OCI-LY7 (cell line): ENCODE measurements at regions not wholly inside any gene's neighbourhood (a gene's known extent, or its start where the extent isn't known, plus 50 kb on each side); places are given as distances from the start of the nearest gene placed in this dataset.

Experiments used
- BruUV-seq: library from RNA; stranded (reverse); fragments of 400-500 nt; replicated peaks from 2 replicates; lab custom pipeline; 2021; lab: Mats Ljungman, UMichigan
- CTCF ChIA-PET: fragments of 300-600 bp; sonication (Branson Sonifier 250); formaldehyde crosslinking; loops from one replicate; lab custom pipeline; 2022; ENCODE audit warnings: antibody characterized with exemption; ENCODE audit not compliant: unreplicated experiment; lab: Charles Lee
- POLR2A ChIA-PET: fragments of 300-600 bp; sonication (Branson Sonifier 250); formaldehyde crosslinking; loops from one replicate; lab custom pipeline; 2022; ENCODE audit warnings: antibody characterized with exemption; lab: Charles Lee
- DNase-seq: peaks from one replicate; pipeline ENCODE4 v3.0.0-alpha.2; 2015; ENCODE audit warnings: low spot score
- H2AFZ ChIP-seq: fragments of 200-600 bp; sonication (generic), shearing (Covaris generic); 2 replicates; pipeline ENCODE4 v1.6.1; 2014; ENCODE audit warnings: mild to moderate bottlenecking, antibody characterized with exemption, low read length, moderate library complexity
- H3K27ac ChIP-seq: fragments of 200-600 bp; sonication (generic); 2 replicates; pipeline ENCODE4 v1.5.1; 2014; ENCODE audit warnings: mixed run types, low read depth, mild to moderate bottlenecking, moderate library complexity, low read length, inconsistent platforms; ENCODE audit not compliant: poor library complexity, severe bottlenecking
- H3K36me3 ChIP-seq: fragments of 200-600 bp; sonication (generic); 2 replicates; pipeline ENCODE4 v1.6.1; 2014; ENCODE audit warnings: mild to moderate bottlenecking, antibody characterized with exemption, low read length, moderate library complexity, mixed read lengths; ENCODE audit not compliant: insufficient read depth
- H3K4me1 ChIP-seq: fragments of 200-600 bp; sonication (generic); 2 replicates; pipeline ENCODE4 v1.5.1; 2014; ENCODE audit warnings: mild to moderate bottlenecking, low read length; ENCODE audit not compliant: insufficient read depth, poor library complexity, severe bottlenecking
- H3K4me2 ChIP-seq: fragments of 200-600 bp; sonication (generic); 2 replicates; pipeline ENCODE4 v1.6.1; 2014; ENCODE audit warnings: mild to moderate bottlenecking, low read length
- H3K4me3 ChIP-seq: fragments of 200-600 bp; sonication (generic); 2 replicates; pipeline ENCODE4 v1.5.1; 2014; ENCODE audit warnings: mild to moderate bottlenecking, low read depth, low read length; ENCODE audit not compliant: poor library complexity, severe bottlenecking
- H3K79me2 ChIP-seq: fragments of 200-600 bp; sonication (generic); 2 replicates; pipeline ENCODE4 v1.6.1; 2016; ENCODE audit warnings: low read depth, mild to moderate bottlenecking, low read length, moderate library complexity, mixed read lengths; ENCODE audit not compliant: insufficient read depth
- H3K9me2 ChIP-seq: fragments of 200-600 bp; sonication (generic); 2 replicates; pipeline ENCODE4 v1.6.1; 2016; ENCODE audit warnings: mild to moderate bottlenecking, low read length, mixed read lengths; ENCODE audit not compliant: insufficient read depth
- H3K9me3 ChIP-seq: fragments of 200-600 bp; sonication (generic); 2 replicates; pipeline ENCODE4 v1.6.1; 2014; ENCODE audit warnings: mild to moderate bottlenecking, mixed run types, low read length, mixed read lengths
- H4K20me1 ChIP-seq: fragments of 200-600 bp; sonication (generic); 2 replicates; pipeline ENCODE4 v1.6.1; 2014; ENCODE audit warnings: mild to moderate bottlenecking, antibody characterized with exemption, low read length, moderate library complexity, mixed read lengths; ENCODE audit not compliant: insufficient read depth
- EZH2phosphoT487 ChIP-seq: fragments of 200-600 bp; sonication (generic); IDR thresholded peaks from 2 replicates; pipeline ENCODE4 v1.6.1; 2018; ENCODE audit warnings: low read depth, borderline replicate concordance, mild to moderate bottlenecking, mixed run types, antibody characterized with exemption, low read length, moderate library complexity, mixed read lengths
- intact Hi-C: fragments of 100-400 bp; cut with micrococcal nuclease; formaldehyde crosslinking; loops from one replicate; pipeline ENCODE4 v1.10.0; 2022; ENCODE audit not compliant: unreplicated experiment
- TF ChIP-seq, protein P1 (sequence below): fragments of 200-600 bp; sonication (generic); conservative IDR thresholded peaks from 2 replicates; pipeline ENCODE4 v1.5.1; 2014; ENCODE audit warnings: mild to moderate bottlenecking, antibody characterized with exemption, low read length, moderate library complexity, mixed read lengths

DNA sequence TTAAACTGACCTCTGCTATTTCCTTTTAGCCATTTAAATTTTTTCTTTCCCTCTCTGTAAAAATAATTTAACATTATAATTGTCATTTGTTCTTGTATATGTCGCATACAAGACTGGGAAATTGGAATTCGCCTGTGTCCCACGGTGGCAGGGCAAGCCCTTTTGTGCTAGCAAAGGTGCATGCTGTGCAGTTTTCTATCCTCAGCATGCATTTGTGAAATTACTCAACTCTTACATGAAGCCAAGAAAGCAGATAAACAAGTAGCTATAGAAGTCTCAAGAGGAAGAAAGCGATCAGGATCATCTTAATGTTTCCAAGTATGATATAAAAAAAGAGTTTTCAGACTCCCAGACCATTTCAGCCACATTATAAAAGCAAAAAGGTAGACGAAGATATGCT lies 392.6 kb upstream of the CHST9 start:
- BruUV-seq, result no TSS peak
- Histone ChIP-seq H3K4me2 (no peak overlapping the region), H2AFZ (no peak overlapping the region), H3K36me3 (no peaks in the 10 kb centered on the region), H3K79me2 (no peaks in the 10 kb centered on the region), H3K4me1 (no peaks in the 10 kb centered on the region), H3K27ac (no peak overlapping the region), H3K9me2 (no peaks in the 10 kb centered on the region), H4K20me1 (no peaks in the 10 kb centered on the region), H3K4me3 (no peak overlapping the region), H3K9me3 (no peaks in the 10 kb centered on the region)
- TF ChIP-seq EZH2phosphoT487, result no peak
- TF ChIP-seq, protein P1, sequence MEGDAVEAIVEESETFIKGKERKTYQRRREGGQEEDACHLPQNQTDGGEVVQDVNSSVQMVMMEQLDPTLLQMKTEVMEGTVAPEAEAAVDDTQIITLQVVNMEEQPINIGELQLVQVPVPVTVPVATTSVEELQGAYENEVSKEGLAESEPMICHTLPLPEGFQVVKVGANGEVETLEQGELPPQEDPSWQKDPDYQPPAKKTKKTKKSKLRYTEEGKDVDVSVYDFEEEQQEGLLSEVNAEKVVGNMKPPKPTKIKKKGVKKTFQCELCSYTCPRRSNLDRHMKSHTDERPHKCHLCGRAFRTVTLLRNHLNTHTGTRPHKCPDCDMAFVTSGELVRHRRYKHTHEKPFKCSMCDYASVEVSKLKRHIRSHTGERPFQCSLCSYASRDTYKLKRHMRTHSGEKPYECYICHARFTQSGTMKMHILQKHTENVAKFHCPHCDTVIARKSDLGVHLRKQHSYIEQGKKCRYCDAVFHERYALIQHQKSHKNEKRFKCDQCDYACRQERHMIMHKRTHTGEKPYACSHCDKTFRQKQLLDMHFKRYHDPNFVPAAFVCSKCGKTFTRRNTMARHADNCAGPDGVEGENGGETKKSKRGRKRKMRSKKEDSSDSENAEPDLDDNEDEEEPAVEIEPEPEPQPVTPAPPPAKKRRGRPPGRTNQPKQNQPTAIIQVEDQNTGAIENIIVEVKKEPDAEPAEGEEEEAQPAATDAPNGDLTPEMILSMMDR, result no peak
- ChIA-PET POLR2A (interaction anchor here (1.2 kb wide), 1 partner anchor 8 kb away, joined by 3 read pairs; no protein-coding TSS in a partner anchor), CTCF (no interaction called here)
- DNase-seq, result no peak
- intact Hi-C loops, result loop anchor here (10.0 kb wide), 1 partner anchor 47 kb away; no protein-coding TSS in a partner anchor

DNA sequence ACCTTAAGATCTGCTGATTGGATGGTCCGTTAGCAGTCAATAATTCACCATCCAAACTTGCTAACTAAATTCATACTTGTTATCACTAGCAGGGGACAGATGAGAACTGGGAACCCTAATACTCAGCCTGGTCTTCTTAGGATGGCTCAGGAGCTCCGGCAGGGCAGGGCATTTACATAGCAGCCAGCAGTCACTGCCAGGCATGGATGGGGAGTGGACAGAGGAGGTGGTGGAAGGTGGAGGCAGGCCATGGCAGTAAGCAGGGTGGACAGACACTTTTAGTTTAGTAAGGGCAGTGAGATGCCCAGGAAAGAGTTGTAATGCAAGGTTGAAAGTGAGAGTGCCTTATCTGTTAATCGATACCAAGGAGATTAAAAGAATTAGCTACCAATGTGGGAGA lies 392.2 kb upstream of the CHST9 start:
- H2AFZ ChIP-seq, result no peak overlapping the region
- no peak overlapping the region for H3K27ac ChIP-seq
- H3K4me1 ChIP-seq, result no peaks in the 10 kb centered on the region
- H3K9me2 ChIP-seq, result no peaks in the 10 kb centered on the region
- POLR2A ChIA-PET, result interaction anchor here (0.7 to 1.2 kb wide), 2 partner anchors 9 to 28 kb away, joined by 3 read pairs; no protein-coding TSS in a partner anchor
- no peaks in the 10 kb centered on the region for H4K20me1 ChIP-seq
- DNase-seq, result no peak
- CTCF ChIA-PET, result no interaction called here
- no peaks in the 10 kb centered on the region for H3K9me3 ChIP-seq
- no peak overlapping the region for H3K4me3 ChIP-seq
- TF ChIP-seq, protein P1, result no peak
- TF ChIP-seq EZH2phosphoT487, result no peak
- intact Hi-C loops, result loop anchor here (10.0 kb wide), 1 partner anchor 48 kb away; no protein-coding TSS in a partner anchor
- no peaks in the 10 kb centered on the region for H3K79me2 ChIP-seq
- no peak overlapping the region for H3K4me2 ChIP-seq
- BruUV-seq, result no TSS peak
- no peaks in the 10 kb centered on the region for H3K36me3 ChIP-seq

DNA sequence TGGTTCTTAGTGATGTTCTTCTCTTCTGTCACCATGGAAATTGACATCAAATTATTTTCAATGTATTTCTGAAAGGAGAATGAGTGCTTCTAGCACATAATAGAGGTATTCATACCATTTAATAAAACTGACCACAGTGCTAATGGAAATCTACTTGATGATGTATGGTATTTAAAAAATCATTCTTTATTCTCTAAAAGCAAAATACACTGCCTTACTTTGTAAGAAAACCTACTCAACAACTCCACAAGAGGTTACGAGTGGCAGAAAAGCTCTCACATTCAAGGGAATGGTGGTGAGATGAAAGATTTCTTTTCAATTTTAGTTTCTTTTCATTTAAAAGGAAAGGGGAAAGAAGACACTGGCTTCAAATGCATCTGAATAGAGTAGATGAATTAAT lies 382.3 kb upstream of the CHST9 start:
- no peaks in the 10 kb centered on the region for H4K20me1 ChIP-seq
- H3K4me3 ChIP-seq, result no peak overlapping the region
- POLR2A ChIA-PET, result no interaction called here

More for the DNA sequence above, 382.3 kb upstream of the CHST9 start:
- no peak overlapping the region for H3K27ac ChIP-seq
- no peak overlapping the region for H2AFZ ChIP-seq
- no peak for TF ChIP-seq EZH2phosphoT487
- TF ChIP-seq, protein P1, result no peak
- H3K9me3 ChIP-seq, result no peaks in the 10 kb centered on the region
- BruUV-seq, result no TSS peak
- no peaks in the 10 kb centered on the region for H3K4me1 ChIP-seq
- intact Hi-C loops, result no loop called here
- CTCF ChIA-PET, result no interaction called here
- H3K79me2 ChIP-seq, result no peaks in the 10 kb centered on the region
- no peak for DNase-seq
- no peaks in the 10 kb centered on the region for H3K36me3 ChIP-seq
- no peaks in the 10 kb centered on the region for H3K9me2 ChIP-seq
- H3K4me2 ChIP-seq, result no peak overlapping the region
